Activated T-cell treated with anti-CD3 and anti-CD28 coated beads for 1 hour (primary cell): ENCODE measurements at regions not wholly inside any gene's neighbourhood (a gene's known extent, or its start where the extent isn't known, plus 50 kb on each side); places are given as distances from the start of the nearest gene placed in this dataset.

Experiments
- DNase-seq: peaks from one replicate; pipeline ENCODE4 v3.0.0-alpha.2; 2020; ENCODE audit warnings: low read depth

- DNase-seq = no peak
These were observed 111.9 kb upstream of the CALN1 start for GRCh38 chr7:72524037-72524436.

DNA sequence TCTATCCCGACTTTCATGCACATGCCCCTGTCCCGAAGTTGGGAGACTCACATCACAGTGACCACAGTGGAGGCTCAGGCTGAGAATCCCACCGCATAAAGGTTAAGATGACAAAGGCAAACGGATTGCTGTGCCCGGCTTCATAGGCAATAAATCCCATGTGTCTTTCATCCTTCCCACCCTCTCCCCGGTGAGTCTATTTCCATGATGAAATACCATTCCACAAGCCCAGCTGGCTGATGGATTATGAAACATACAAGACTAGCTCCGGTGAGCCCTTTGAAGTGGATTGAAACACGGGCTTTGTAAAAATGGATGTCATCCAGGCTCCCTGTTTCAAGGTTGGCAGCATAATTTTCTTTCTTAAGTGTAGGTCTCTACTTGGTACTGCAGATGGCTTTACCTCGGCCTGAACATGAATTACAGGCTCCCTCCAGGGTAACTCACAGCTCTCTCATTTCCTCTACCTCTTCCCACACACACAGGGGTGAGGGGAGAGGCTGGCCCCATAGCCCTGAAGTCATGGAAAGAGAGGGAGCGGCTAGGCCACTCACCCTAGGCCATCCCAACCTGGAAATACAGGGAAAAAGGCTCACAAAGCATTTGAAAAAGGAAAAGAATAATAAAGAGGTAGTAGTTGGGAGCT is 92.0 kb upstream of the CALN1 start:
- no peak for DNase-seq

GRCh38 chr7:72503644-72504043 is 91.5 kb upstream of the CALN1 start:
- no peak for DNase-seq

DNA sequence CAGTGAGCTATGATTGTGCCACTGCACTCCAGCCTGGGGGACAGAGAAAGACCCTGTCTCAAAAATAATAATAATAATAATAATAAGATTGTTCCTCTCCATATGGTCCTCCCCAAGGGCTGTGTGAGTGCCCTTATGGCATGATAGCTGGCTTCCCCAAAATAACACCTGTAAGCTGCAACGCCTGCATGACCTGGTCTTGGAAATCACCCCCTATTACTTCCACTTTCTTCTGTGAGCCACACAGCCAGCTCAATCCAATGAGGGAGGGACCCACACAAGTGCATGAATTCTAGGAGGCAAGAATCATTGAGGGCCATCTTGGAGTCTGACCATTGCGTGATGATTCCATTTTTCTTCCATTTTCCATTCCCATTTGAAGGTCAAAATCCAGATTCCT is 82.7 kb upstream of the CALN1 start:
- DNase-seq = no peak

- DNase-seq = peak; percentile 29
These were observed 81.9 kb upstream of the CALN1 start for GRCh38 chr7:72493850-72494661.

- no peak for DNase-seq
These were observed 80.4 kb upstream of the CALN1 start for GRCh38 chr7:72492461-72493065.

DNA sequence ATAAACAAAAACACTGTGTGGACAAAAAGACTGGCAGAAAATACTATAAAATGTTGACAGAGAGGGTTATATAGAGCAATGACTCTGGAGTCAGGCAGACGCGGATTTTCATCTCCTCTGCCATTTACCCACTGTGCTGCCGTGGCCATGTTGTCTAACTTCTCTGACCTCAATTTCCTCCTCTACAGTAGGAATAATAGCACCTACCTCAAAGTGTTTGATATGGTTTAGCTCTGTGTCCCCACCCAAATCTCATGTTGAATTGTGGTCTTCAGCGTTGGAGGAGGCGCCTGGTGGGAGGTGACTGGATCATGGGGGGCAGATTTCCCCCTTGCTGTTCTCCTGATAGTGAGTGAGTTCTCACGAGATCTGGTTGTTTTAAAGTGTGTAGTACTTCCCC is 78.2 kb upstream of the CALN1 start:
- no peak for DNase-seq

- no peak for DNase-seq
These were observed 69.8 kb upstream of the CALN1 start for GRCh38 chr7:72481934-72482333.

GRCh38 chr7:72476608-72477305 is 64.6 kb upstream of the CALN1 start:
- no peak for DNase-seq

GRCh38 chr7:72467237-72467636 is 55.1 kb upstream of the CALN1 start:
- no peak for DNase-seq

DNA sequence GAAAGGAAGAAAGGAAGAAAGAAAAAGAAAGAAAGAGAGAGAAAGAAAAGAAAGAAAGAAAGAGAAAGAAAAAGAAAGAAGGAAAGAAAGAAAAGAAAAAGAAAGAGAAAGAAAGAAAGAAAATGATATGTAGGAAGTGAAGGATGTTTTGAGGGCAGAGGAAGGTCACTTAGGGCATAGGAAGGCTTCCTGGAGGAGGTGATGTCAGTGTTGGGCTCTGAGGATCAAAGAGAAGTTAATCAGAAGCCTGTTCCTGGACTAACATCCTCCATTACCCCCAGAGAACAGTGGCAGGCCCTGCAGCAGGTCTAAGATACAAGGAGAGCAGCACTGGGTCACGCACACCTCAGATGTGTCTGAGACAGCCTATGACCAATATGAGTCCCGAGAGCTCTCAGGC is 54.7 kb upstream of the CALN1 start:
- DNase-seq = no peak

GRCh38 chr7:72465521-72465920 is 53.4 kb upstream of the CALN1 start:
- DNase-seq = no peak

- DNase-seq = no peak
These were observed 50.2 kb upstream of the CALN1 start for GRCh38 chr7:72462311-72462710.
